ENCODE measurements at regions not wholly inside any gene's neighbourhood (a gene's known extent, or its start where the extent isn't known, plus 50 kb on each side); places are given as distances from the start of the nearest gene placed in this dataset.

DNA sequence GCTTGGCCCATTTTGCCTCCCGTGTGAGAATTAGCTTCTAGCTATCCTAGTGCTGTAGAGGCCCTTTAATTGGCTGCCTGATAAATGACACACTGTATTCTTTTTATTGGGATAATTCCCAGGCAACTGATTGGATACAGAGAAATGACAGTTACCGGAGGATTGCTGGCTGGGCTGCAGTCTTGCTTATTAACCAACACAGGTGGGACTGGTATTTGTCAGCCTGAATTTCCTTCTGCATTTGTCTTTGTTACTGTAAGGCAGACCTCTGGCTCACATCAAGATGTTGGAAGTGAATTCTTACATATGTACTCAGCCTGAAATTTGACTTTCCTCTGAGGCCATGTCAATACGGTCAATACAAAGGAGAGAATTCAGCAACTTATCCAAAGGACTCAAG, 650.8 kb upstream of the SOX9 start:
- H3K36me3 ChIP-seq (ENCODE audit: control insufficient read depth, insufficient read depth, low read length) = no peaks in the 10 kb centered on the region
- no peak overlapping the region for H3K4me2 ChIP-seq (ENCODE audit: low read depth, low read length)
- H2BK120ac ChIP-seq (ENCODE audit: low read depth, low read length) = no peak overlapping the region
- H3K14ac ChIP-seq (replicated peaks; ENCODE audit: low read depth, low read length) = no peak overlapping the region
- H3K79me1 ChIP-seq (ENCODE audit: low read depth in 1 of 2, low read length in 2 of 2) = no peaks in the 10 kb centered on the region
- no peak overlapping the region for H3K56ac ChIP-seq (ENCODE audit: extremely low read depth, insufficient read depth, low read length)
- H4K20me1 ChIP-seq (ENCODE audit: insufficient read depth, low read length) = no peaks in the 10 kb centered on the region
- no peak overlapping the region for H4K8ac ChIP-seq (ENCODE audit: low read depth in 2 of 2, low read length in 2 of 2)
- dilution Hi-C loops (cut with HindIII; ENCODE audit: low sequenced_read_pairs, unreplicated experiment) = no loop called here
- H3K4me1 ChIP-seq (ENCODE audit: control insufficient read depth, insufficient read depth, low read length) = no peaks in the 10 kb centered on the region
- CTCF ChIA-PET = interaction anchor here (0.6 kb wide), 1 partner anchor 107 kb away, joined by 3 read pairs; no protein-coding TSS in a partner anchor
- intact Hi-C loops (cut with micrococcal nuclease) = loop anchor here (5.0 kb wide), 1 partner anchor 833 kb away; no protein-coding TSS in a partner anchor
- no peak overlapping the region for H2BK5ac ChIP-seq (ENCODE audit: low read depth, low read length, poor library complexity, severe bottlenecking)
- no peak overlapping the region for H3K4me3 ChIP-seq (ENCODE audit: insufficient read depth, low read depth, low read length)
- H3K23ac ChIP-seq (ENCODE audit: low read depth, low read length) = no peak overlapping the region
- POLR2A ChIA-PET (ENCODE audit: unreplicated experiment) = no interaction called here
- H3K27me3 ChIP-seq (ENCODE audit: control insufficient read depth, insufficient read depth, low read length) = no peaks in the 10 kb centered on the region
- H3K9me1 ChIP-seq (ENCODE audit: insufficient read depth, low read length) = no peaks in the 10 kb centered on the region
- H2AFZ ChIP-seq (replicated peaks; ENCODE audit: low read length, poor library complexity) = no peak overlapping the region
- H3K18ac ChIP-seq (ENCODE audit: low read depth, low read length) = no peak overlapping the region
- no peaks in the 10 kb centered on the region for H3K9me3 ChIP-seq (ENCODE audit: control insufficient read depth, insufficient read depth, low read length)
- H4K91ac ChIP-seq (ENCODE audit: insufficient read depth, low read depth, low read length) = no peak overlapping the region
- DNase-seq (no peak), ATAC-seq (ENCODE audit: low read depth) (no peak)
- H3K4ac ChIP-seq (ENCODE audit: low read depth, low read length) = no peak overlapping the region
- no peak overlapping the region for H2BK20ac ChIP-seq (ENCODE audit: low read depth, low read length)
- no peak overlapping the region for H2AK5ac ChIP-seq (ENCODE audit: low read depth, low read length)
- no peak overlapping the region for H3K9ac ChIP-seq (ENCODE audit: low read depth, low read length)
- TF ChIP-seq POLR2A (IDR thresholded peaks at IDR 0.05; ENCODE audit: low read depth, low read length) = no peak
- TF ChIP-seq, protein P1, sequence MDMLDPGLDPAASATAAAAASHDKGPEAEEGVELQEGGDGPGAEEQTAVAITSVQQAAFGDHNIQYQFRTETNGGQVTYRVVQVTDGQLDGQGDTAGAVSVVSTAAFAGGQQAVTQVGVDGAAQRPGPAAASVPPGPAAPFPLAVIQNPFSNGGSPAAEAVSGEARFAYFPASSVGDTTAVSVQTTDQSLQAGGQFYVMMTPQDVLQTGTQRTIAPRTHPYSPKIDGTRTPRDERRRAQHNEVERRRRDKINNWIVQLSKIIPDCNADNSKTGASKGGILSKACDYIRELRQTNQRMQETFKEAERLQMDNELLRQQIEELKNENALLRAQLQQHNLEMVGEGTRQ (IDR thresholded peaks at IDR 0.05; ENCODE audit: low read depth, low read length) = no peak
- no peak for TF ChIP-seq CEBPB (IDR thresholded peaks at IDR 0.05; ENCODE audit: low read depth, low read length)
- TF ChIP-seq, protein P2, sequence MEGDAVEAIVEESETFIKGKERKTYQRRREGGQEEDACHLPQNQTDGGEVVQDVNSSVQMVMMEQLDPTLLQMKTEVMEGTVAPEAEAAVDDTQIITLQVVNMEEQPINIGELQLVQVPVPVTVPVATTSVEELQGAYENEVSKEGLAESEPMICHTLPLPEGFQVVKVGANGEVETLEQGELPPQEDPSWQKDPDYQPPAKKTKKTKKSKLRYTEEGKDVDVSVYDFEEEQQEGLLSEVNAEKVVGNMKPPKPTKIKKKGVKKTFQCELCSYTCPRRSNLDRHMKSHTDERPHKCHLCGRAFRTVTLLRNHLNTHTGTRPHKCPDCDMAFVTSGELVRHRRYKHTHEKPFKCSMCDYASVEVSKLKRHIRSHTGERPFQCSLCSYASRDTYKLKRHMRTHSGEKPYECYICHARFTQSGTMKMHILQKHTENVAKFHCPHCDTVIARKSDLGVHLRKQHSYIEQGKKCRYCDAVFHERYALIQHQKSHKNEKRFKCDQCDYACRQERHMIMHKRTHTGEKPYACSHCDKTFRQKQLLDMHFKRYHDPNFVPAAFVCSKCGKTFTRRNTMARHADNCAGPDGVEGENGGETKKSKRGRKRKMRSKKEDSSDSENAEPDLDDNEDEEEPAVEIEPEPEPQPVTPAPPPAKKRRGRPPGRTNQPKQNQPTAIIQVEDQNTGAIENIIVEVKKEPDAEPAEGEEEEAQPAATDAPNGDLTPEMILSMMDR (conservative IDR thresholded peaks at IDR 0.05; ENCODE audit: low read depth, low read length) = no peak
- no peak for TF ChIP-seq MAZ (IDR thresholded peaks at IDR 0.05; ENCODE audit: borderline replicate concordance, low read depth, low read length)
- no peak for TF ChIP-seq RFX5 (IDR thresholded peaks at IDR 0.05; ENCODE audit: low read depth, low read length)
- no peak for TF ChIP-seq MAFK (IDR thresholded peaks at IDR 0.05; ENCODE audit: low read depth, low read length)
- TF ChIP-seq FOS (IDR thresholded peaks at IDR 0.05; ENCODE audit: low read depth, low read length) = no peak
- no peak for TF ChIP-seq CHD1 (IDR thresholded peaks at IDR 0.05; ENCODE audit: low read depth, low read length)
- no peak overlapping the region for H3K27ac ChIP-seq (ENCODE audit: insufficient read depth, low read length)
- WGBS, 2 experiments (ENCODE audit: extremely low coverage in 2 of 2, insufficient read length in 1 of 2) = no CpG with 5 or more reads among the region's 3 CpGs
- no peak overlapping the region for H2BK15ac ChIP-seq (ENCODE audit: low read depth, low read length)
- H2AK9ac ChIP-seq (replicated peaks; ENCODE audit: low read depth, low read length, poor library complexity) = no peak overlapping the region
- no TSS peak for BruUV-seq (replicated peaks)
- no peak overlapping the region for H4K5ac ChIP-seq (ENCODE audit: low read depth, low read length)
- in situ Hi-C loops (cut with MboI; ENCODE audit: low sequenced_read_pairs) = loop anchor here (10.0 to 25.0 kb wide), 2 partner anchors 683 to 1075 kb away; no protein-coding TSS in a partner anchor

All from IMR-90 (cell line).